ENCODE measurements at regions not wholly inside any gene's neighbourhood (a gene's known extent, or its start where the extent isn't known, plus 50 kb on each side); places are given as distances from the start of the nearest gene placed in this dataset.

GRCh38 chr18:34620258-34620861, 89.7 kb upstream of the DTNA start:
- Histone ChIP-seq H2AFZ (ENCODE audit: low read depth, low read length) (no peak overlapping the region), H4K20me1 (replicated peaks; ENCODE audit: control insufficient read depth, extremely low read depth, insufficient read depth, low read length) (no peaks in the 10 kb centered on the region), H3K36me3 (ENCODE audit: control insufficient read depth in 2 of 2, extremely low read depth in 1 of 2, insufficient read depth in 2 of 2, low read length in 2 of 2) (no peaks in the 10 kb centered on the region), H3K9me1 (replicated peaks; ENCODE audit: control insufficient read depth, extremely low read depth, insufficient read depth, low read length) (no peaks in the 10 kb centered on the region), H3K79me2 (ENCODE audit: control insufficient read depth, insufficient read depth, low read length) (no peaks in the 10 kb centered on the region), H3K4me2 (ENCODE audit: insufficient read depth, low read length) (no peak overlapping the region), H3K9me3 (replicated peaks; ENCODE audit: control insufficient read depth, insufficient read depth, low read length) (no peaks in the 10 kb centered on the region), H3K4me3 (replicated peaks in 1 of 3; ENCODE audit: insufficient read depth in 1 of 3, low read depth in 1 of 3, low read length in 3 of 3) (no peak overlapping the region), H3K27me3 (ENCODE audit: control insufficient read depth in 2 of 2, insufficient read depth in 2 of 2, low read length in 2 of 2) (no peaks in the 10 kb centered on the region), H3K4me1 (ENCODE audit: control insufficient read depth, extremely low read depth, insufficient read depth, low read length) (peaks cover 9% of the 10 kb centered on the region), H3K27ac (ENCODE audit: insufficient read depth, low read depth, low read length) (no peak overlapping the region), H3K9ac (replicated peaks; ENCODE audit: extremely low read depth, insufficient read depth, low read length) (no peak overlapping the region)
- no peak for TF ChIP-seq CTCF (IDR thresholded peaks at IDR 0.05; ENCODE audit: extremely low read depth in 1 of 2, insufficient read depth in 1 of 2, low read depth in 1 of 2, low read length in 2 of 2)
- no peak for TF ChIP-seq GATA2 (IDR thresholded peaks at IDR 0.05; ENCODE audit: insufficient read depth, insufficient read length, low read depth, low read length)
- no peak for TF ChIP-seq JUN (IDR thresholded peaks at IDR 0.05; ENCODE audit: borderline replicate concordance, insufficient read depth, insufficient read length, low read depth)
- no peak for TF ChIP-seq FOS (IDR thresholded peaks at IDR 0.05; ENCODE audit: borderline replicate concordance, insufficient read depth, low read length)
- TF ChIP-seq, protein P1, sequence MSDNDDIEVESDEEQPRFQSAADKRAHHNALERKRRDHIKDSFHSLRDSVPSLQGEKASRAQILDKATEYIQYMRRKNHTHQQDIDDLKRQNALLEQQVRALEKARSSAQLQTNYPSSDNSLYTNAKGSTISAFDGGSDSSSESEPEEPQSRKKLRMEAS (IDR thresholded peaks at IDR 0.05; ENCODE audit: insufficient read depth, insufficient read length), result no peak
- TF ChIP-seq POLR2A (IDR thresholded peaks at IDR 0.05; ENCODE audit: low read depth, low read length), result no peak
- TF ChIP-seq POLR2AphosphoS5 (IDR thresholded peaks at IDR 0.05; ENCODE audit: insufficient read depth, low read depth, low read length), result no peak
- no peak for TF ChIP-seq MYC (IDR thresholded peaks at IDR 0.05; ENCODE audit: low read depth, low read length)
- no peak for TF ChIP-seq EZH2 (IDR thresholded peaks at IDR 0.05; ENCODE audit: borderline replicate concordance, low read depth, low read length, severe bottlenecking)
- FAIRE-seq (no peak), DNase-seq (ENCODE audit: low read depth, low spot score) (no peak)
- intact Hi-C loops (cut with micrococcal nuclease) (loop anchor here (10.0 kb wide), 1 partner anchor 126 kb away; no protein-coding TSS in a partner anchor), dilution Hi-C loops (cut with MboI; ENCODE audit: extremely low pct_ligation_motif_present, low sequenced_read_pairs) (no loop called here)
- POLR2A ChIA-PET, result no interaction called here
- no TSS peak for BruUV-seq (replicated peaks)
- CTCF ChIA-PET, result interaction anchor here (0.6 to 1.4 kb wide), 2 partner anchors 41 to 620 kb away, joined by 3 read pairs; no protein-coding TSS in a partner anchor

All from endothelial cell of umbilical vein (primary cell).